Thyroid gland (tissue), 4 donors: ENCODE measurements at regions not wholly inside any gene's neighbourhood (a gene's known extent, or its start where the extent isn't known, plus 50 kb on each side); places are given as distances from the start of the nearest gene placed in this dataset.

Experiments
- POLR2A ChIP-seq, 2 donors: fragments of 450-650 bp; IDR thresholded peaks; one replicate each; pipeline ENCODE4 v1.6.1; 2017; ENCODE audit warnings: antibody characterized with exemption in 2 of 2, mild to moderate bottlenecking in 2 of 2, moderate library complexity in 1 of 2
- TF ChIP-seq, protein P1 (sequence below), 6 experiments: fragments of 200-600 bp in 3 of 6; fragments of 450-650 bp in 3 of 6; sonication (generic) in 3 of 6; IDR thresholded peaks; one replicate each; pipeline ENCODE4 v1.5.1; 2016 to 2019; ENCODE audit warnings: antibody characterized with exemption in 6 of 6, mild to moderate bottlenecking in 2 of 6, inconsistent platforms in 1 of 6, moderate library complexity in 1 of 6

DNA sequence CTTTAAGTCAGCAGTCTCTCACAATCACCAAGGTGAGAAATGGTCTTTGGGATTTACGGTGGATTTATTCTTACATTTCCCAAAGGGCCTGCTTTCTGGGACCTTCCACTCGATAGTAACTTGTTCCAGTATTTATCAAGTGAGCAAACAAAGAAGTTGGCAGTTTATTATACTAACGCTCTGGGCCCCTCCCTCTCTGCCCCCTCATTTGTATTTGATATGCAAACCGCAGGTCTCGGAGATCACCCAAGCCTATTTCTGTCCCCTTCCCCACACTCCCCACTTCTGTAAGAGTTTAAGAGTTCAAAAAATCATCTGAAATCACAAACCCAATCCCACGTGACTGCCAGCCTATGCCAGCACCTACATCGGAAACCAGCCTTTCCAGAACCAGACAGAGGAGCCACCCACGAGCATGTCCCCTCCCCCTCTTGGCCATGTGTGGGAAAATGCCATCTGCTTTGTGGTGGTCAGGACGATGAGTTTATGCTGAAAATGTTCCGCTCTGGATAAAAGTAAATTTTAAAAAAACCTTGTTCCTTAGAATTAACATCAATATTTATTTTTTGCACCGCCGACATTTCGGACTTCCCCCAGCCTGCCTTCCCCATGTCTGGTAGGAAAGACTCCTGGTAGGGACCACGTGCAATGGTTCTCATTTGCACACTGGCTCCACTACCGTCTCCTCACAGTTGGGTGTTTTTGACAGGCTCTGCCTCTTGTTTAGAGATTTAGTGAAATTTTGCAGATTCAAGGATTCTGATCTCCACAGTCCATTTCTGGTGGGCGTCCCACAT is 281.0 kb downstream of the TFAP2C start:
- TF ChIP-seq, protein P1, sequence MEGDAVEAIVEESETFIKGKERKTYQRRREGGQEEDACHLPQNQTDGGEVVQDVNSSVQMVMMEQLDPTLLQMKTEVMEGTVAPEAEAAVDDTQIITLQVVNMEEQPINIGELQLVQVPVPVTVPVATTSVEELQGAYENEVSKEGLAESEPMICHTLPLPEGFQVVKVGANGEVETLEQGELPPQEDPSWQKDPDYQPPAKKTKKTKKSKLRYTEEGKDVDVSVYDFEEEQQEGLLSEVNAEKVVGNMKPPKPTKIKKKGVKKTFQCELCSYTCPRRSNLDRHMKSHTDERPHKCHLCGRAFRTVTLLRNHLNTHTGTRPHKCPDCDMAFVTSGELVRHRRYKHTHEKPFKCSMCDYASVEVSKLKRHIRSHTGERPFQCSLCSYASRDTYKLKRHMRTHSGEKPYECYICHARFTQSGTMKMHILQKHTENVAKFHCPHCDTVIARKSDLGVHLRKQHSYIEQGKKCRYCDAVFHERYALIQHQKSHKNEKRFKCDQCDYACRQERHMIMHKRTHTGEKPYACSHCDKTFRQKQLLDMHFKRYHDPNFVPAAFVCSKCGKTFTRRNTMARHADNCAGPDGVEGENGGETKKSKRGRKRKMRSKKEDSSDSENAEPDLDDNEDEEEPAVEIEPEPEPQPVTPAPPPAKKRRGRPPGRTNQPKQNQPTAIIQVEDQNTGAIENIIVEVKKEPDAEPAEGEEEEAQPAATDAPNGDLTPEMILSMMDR (IDR thresholded peaks at IDR 0.05) = no peak
- no peak for TF ChIP-seq POLR2A (IDR thresholded peaks at IDR 0.05)
